ENCODE measurements at regions not wholly inside any gene's neighbourhood (a gene's known extent, or its start where the extent isn't known, plus 50 kb on each side); places are given as distances from the start of the nearest gene placed in this dataset.

GRCh38 chr11:134761386-134761785, 349.3 kb upstream of the B3GAT1 start:
- no peaks in the 10 kb centered on the region for H3K9me3 ChIP-seq (ENCODE audit: low read length)
- FAIRE-seq (no peak), DNase-seq (ENCODE audit: low spot score) (no peak), ATAC-seq (no peak)
- BruUV-seq (replicated peaks): no TSS peak
- CTCF ChIA-PET (ENCODE audit: low intra/inter-chr PET ratio, low total read pairs): no interaction called here
- no peak overlapping the region for H3K4me2 ChIP-seq (ENCODE audit: low read depth, low read length)
- no peaks in the 10 kb centered on the region for H3K36me3 ChIP-seq (replicated peaks in 1 of 2; ENCODE audit: control insufficient read depth in 1 of 2, insufficient read depth in 2 of 2, low read length in 2 of 2)
- H3K27me3 ChIP-seq (ENCODE audit: control insufficient read depth in 1 of 2, insufficient read depth in 2 of 2, low read length in 2 of 2): peaks cover 0 to 8% of the 10 kb centered on the region in 2 experiments; a peak in 2 of 5 replicates
- H3K27ac ChIP-seq (ENCODE audit: extremely low read length, insufficient read depth, low read length): no peak overlapping the region
- H3K4me1 ChIP-seq (ENCODE audit: insufficient read depth, low read length): no peaks in the 10 kb centered on the region
- no peaks in the 10 kb centered on the region for H3K79me2 ChIP-seq (ENCODE audit: insufficient read depth, low read length)
- in situ Hi-C loops (cut with HindIII; ENCODE audit: extremely low pct_ligation_motif_present, low pct_unique_long_range_greater_than_20kb): loop anchor here (10.0 kb wide), 1 partner anchor 63 kb away; no protein-coding TSS in a partner anchor
- POLR2A ChIA-PET: no interaction called here
- TF ChIP-seq NR2F6 (IDR thresholded peaks at IDR 0.05): no peak
- TF ChIP-seq NR2F6 (CRISPR knock-in tag; IDR thresholded peaks at IDR 0.05): no peak
- no peak for TF ChIP-seq ZNF747 (CRISPR knock-in tag; IDR thresholded peaks at IDR 0.05; ENCODE audit: borderline replicate concordance)
- no peak for TF ChIP-seq MED8 (CRISPR knock-in tag; IDR thresholded peaks at IDR 0.05; ENCODE audit: insufficient replicate concordance)
- TF ChIP-seq ZNF770 (CRISPR knock-in tag; IDR thresholded peaks at IDR 0.05): no peak
- intact Hi-C loops (cut with micrococcal nuclease; ENCODE audit: unreplicated experiment): no loop called here
- no peaks in the 10 kb centered on the region for H4K20me1 ChIP-seq (ENCODE audit: insufficient read depth, low read length)
- H2AFZ ChIP-seq (ENCODE audit: low read length): no peak overlapping the region
- no peak overlapping the region for H3K4me3 ChIP-seq (replicated peaks in 1 of 3; ENCODE audit: insufficient read depth in 1 of 3, low read depth in 2 of 3, low read length in 3 of 3)
- H3K9ac ChIP-seq (ENCODE audit: insufficient read depth, low read depth, low read length): no peak overlapping the region
- WGBS (ENCODE audit: low lambda C conversion rate): 70% methylated on average over 10 of the region's 12 CpGs

- Histone ChIP-seq H3K9me3 (ENCODE audit: low read length) (no peaks in the 10 kb centered on the region), H3K4me1 (ENCODE audit: insufficient read depth, low read length) (no peaks in the 10 kb centered on the region), H4K20me1 (ENCODE audit: insufficient read depth, low read length) (no peaks in the 10 kb centered on the region), H3K36me3 (replicated peaks in 1 of 2; ENCODE audit: control insufficient read depth in 1 of 2, insufficient read depth in 2 of 2, low read length in 2 of 2) (no peaks in the 10 kb centered on the region), H3K79me2 (ENCODE audit: insufficient read depth, low read length) (no peaks in the 10 kb centered on the region), H3K9ac (ENCODE audit: insufficient read depth, low read depth, low read length) (no peak overlapping the region), H3K4me3 (replicated peaks in 1 of 3; ENCODE audit: insufficient read depth in 1 of 3, low read depth in 2 of 3, low read length in 3 of 3) (no peak overlapping the region), H3K27me3 (ENCODE audit: control insufficient read depth in 1 of 2, insufficient read depth in 2 of 2, low read length in 2 of 2) (peaks cover 0 to 5% of the 10 kb centered on the region in 2 experiments; a peak in 2 of 5 replicates), H3K27ac (ENCODE audit: extremely low read length, insufficient read depth, low read length) (no peak overlapping the region), H2AFZ (ENCODE audit: low read length) (no peak overlapping the region), H3K4me2 (ENCODE audit: low read depth, low read length) (no peak overlapping the region)
- ATAC-seq (no peak), FAIRE-seq (no peak), DNase-seq (ENCODE audit: low spot score) (no peak)
- POLR2A ChIA-PET: no interaction called here
- 69% methylated on average over 2 of the region's 3 CpGs for WGBS (ENCODE audit: low lambda C conversion rate)
- in situ Hi-C loops (cut with HindIII; ENCODE audit: extremely low pct_ligation_motif_present, low pct_unique_long_range_greater_than_20kb): loop anchor here (10.0 kb wide), 1 partner anchor 64 kb away; no protein-coding TSS in a partner anchor
- CTCF ChIA-PET (ENCODE audit: low intra/inter-chr PET ratio, low total read pairs): no interaction called here
- no TSS peak for BruUV-seq (replicated peaks)
- intact Hi-C loops (cut with micrococcal nuclease; ENCODE audit: unreplicated experiment): no loop called here
- no peak for TF ChIP-seq RERE (CRISPR knock-in tag; IDR thresholded peaks at IDR 0.05; ENCODE audit: low read depth)
- no peak for TF ChIP-seq KLF15 (CRISPR knock-in tag; IDR thresholded peaks at IDR 0.05; ENCODE audit: borderline replicate concordance)
- no peak for TF ChIP-seq NONO (IDR thresholded peaks at IDR 0.05)
- no peak for TF ChIP-seq NONO (CRISPR knock-in tag; conservative IDR thresholded peaks at IDR 0.05)
- TF ChIP-seq PPARG (CRISPR knock-in tag; conservative IDR thresholded peaks at IDR 0.05): no peak
- TF ChIP-seq ZNF598 (CRISPR knock-in tag; IDR thresholded peaks at IDR 0.05; ENCODE audit: borderline replicate concordance): no peak
- no peak for TF ChIP-seq MBNL3 (CRISPR knock-in tag; conservative IDR thresholded peaks at IDR 0.05)
- no peak for TF ChIP-seq ZNF337 (CRISPR knock-in tag; IDR thresholded peaks at IDR 0.05; ENCODE audit: borderline replicate concordance, low read depth)
- no peak for TF ChIP-seq RFX1 (IDR thresholded peaks at IDR 0.05)
Observed at GRCh38 chr11:134760957-134761356, 348.9 kb upstream of the B3GAT1 start.
